ENCODE measurements at regions not wholly inside any gene's neighbourhood (a gene's known extent, or its start where the extent isn't known, plus 50 kb on each side); places are given as distances from the start of the nearest gene placed in this dataset.

GRCh38 chr6:84551797-84552196, 212.6 kb downstream of the TBX18 start:
- POLR2A ChIA-PET = no interaction called here
- no peak for DNase-seq (ENCODE audit: low read depth)
- TF ChIP-seq, protein P1, sequence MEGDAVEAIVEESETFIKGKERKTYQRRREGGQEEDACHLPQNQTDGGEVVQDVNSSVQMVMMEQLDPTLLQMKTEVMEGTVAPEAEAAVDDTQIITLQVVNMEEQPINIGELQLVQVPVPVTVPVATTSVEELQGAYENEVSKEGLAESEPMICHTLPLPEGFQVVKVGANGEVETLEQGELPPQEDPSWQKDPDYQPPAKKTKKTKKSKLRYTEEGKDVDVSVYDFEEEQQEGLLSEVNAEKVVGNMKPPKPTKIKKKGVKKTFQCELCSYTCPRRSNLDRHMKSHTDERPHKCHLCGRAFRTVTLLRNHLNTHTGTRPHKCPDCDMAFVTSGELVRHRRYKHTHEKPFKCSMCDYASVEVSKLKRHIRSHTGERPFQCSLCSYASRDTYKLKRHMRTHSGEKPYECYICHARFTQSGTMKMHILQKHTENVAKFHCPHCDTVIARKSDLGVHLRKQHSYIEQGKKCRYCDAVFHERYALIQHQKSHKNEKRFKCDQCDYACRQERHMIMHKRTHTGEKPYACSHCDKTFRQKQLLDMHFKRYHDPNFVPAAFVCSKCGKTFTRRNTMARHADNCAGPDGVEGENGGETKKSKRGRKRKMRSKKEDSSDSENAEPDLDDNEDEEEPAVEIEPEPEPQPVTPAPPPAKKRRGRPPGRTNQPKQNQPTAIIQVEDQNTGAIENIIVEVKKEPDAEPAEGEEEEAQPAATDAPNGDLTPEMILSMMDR (IDR thresholded peaks at IDR 0.05; ENCODE audit: insufficient read depth, low read depth, low read length) = no peak
- H3K4me3 ChIP-seq (ENCODE audit: low read depth, low read length) = no peak overlapping the region
- no peaks in the 10 kb centered on the region for H3K36me3 ChIP-seq (ENCODE audit: control insufficient read depth, insufficient read depth, low read length)
- no peaks in the 10 kb centered on the region for H3K27me3 ChIP-seq (ENCODE audit: control insufficient read depth, insufficient read depth, low read length)
- CTCF ChIA-PET = no interaction called here

GRCh38 chr6:84549917-84550316, 214.5 kb downstream of the TBX18 start:
- CTCF ChIA-PET = no interaction called here
- H3K36me3 ChIP-seq (ENCODE audit: control insufficient read depth, insufficient read depth, low read length) = no peaks in the 10 kb centered on the region
- POLR2A ChIA-PET = no interaction called here
- H3K4me3 ChIP-seq (ENCODE audit: low read depth, low read length) = no peak overlapping the region
- H3K27me3 ChIP-seq (ENCODE audit: control insufficient read depth, insufficient read depth, low read length) = no peaks in the 10 kb centered on the region
- DNase-seq (ENCODE audit: low read depth) = no peak
- TF ChIP-seq, protein P1 (IDR thresholded peaks at IDR 0.05; ENCODE audit: insufficient read depth, low read depth, low read length) = 0 out of 2 replicates have a peak, but pooled peaks have one; percentile 4

DNA sequence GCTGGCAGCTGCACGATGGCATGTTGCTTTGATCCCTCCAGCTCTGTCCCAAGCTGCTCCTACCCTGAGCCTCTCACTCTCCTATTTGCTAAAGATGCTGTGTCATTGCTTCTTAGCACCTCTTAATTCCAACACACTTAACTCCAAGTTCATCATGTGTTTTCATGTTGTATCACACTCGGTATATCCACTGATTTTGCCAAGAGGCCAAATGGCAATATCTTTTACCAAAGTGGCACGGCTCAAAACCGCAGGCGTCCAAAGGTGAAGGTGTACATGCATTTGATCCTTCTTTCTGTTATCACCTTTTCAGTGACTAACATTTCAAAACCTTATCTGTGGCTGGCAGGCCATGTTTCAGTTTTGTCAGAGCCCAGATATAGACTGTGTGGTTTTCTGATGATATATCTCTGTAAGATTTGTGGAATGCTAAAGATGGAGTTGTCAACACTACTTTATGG, 217.0 kb downstream of the TBX18 start:
- no peak for DNase-seq (ENCODE audit: low read depth)
- TF ChIP-seq, protein P1 (IDR thresholded peaks at IDR 0.05; ENCODE audit: insufficient read depth, low read depth, low read length) = no peak
- ChIA-PET POLR2A (no interaction called here), CTCF (no interaction called here)
- Histone ChIP-seq H3K36me3 (ENCODE audit: control insufficient read depth, insufficient read depth, low read length) (no peaks in the 10 kb centered on the region), H3K4me3 (ENCODE audit: low read depth, low read length) (no peak overlapping the region), H3K27me3 (ENCODE audit: control insufficient read depth, insufficient read depth, low read length) (no peaks in the 10 kb centered on the region)

DNA sequence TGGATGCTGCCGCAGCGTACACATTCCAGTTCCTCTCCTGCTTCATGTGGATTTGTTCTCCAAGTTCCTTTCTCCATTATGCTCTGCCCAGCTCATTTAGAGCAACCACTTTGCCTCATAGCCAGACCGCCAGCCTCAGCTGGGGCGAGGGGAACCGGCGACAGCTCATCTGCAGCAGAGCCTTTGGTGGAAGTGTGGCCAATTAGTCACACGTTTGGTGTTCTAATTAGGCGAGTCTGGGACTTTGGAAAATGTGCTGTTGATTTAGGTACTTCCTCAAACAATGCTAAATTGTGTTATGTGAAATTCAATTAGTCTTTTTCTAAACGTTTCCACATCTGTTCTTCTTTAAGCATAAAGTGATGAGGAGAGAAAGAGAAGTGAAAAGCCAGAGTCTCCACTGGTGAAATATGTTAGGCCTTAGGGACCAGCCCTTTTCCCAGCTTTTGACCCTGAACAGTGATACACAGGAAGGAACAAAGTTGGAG, 217.9 kb downstream of the TBX18 start:
- no peak overlapping the region for H3K4me3 ChIP-seq (ENCODE audit: low read depth, low read length)
- no peaks in the 10 kb centered on the region for H3K27me3 ChIP-seq (ENCODE audit: control insufficient read depth, insufficient read depth, low read length)
- DNase-seq (ENCODE audit: low read depth) = peak; percentile 11
- TF ChIP-seq, protein P1 (IDR thresholded peaks at IDR 0.05; ENCODE audit: insufficient read depth, low read depth, low read length) = no peak
- CTCF ChIA-PET = interaction anchor here (0.6 to 1.7 kb wide), 3 partner anchors 9 to 142 kb away, joined by 3 to 4 read pairs (median 3); no protein-coding TSS in a partner anchor
- POLR2A ChIA-PET = interaction anchor here (0.6 kb wide), 1 partner anchor 610 kb away, joined by 7 read pairs; no protein-coding TSS in a partner anchor
- no peaks in the 10 kb centered on the region for H3K36me3 ChIP-seq (ENCODE audit: control insufficient read depth, insufficient read depth, low read length)

DNA sequence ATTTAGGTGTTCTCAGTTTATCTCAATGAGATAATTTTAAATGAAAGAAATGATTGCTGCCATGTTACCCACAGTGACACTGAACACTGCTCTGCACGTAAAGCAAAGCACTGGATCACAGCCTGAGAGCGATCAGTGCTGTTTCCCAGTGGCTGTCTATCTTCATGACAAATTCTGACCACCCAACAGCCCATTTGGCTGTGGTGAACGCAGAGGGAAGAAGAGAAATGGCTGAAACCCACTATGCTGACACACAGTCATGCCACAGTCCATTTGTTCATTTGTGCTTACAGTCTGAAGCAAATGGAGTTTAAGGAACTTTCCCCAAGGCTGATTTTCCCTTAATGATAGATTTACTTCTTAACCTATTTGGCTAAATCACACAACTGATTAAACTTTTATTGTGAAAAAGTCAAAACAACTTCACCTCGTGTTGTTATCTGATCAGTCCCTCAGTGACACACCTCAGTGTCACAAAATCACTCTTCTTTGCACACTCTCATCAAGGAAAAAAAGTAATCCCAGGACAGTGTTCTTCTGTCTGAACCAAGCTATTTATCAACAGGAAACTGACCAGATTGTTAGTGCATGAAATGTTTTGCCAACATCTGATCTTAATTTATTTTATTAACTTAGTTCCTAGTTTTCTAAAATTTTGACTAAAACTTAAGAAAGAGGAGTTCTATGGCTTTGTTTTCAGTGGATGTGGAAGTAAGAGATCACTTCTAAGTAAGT, 225.1 kb downstream of the TBX18 start:
- DNase-seq (ENCODE audit: low read depth) = peak; percentile 35
- ChIA-PET POLR2A (no interaction called here), CTCF (no interaction called here)
- TF ChIP-seq, protein P1 (IDR thresholded peaks at IDR 0.05; ENCODE audit: insufficient read depth, low read depth, low read length) = no peak
- Histone ChIP-seq H3K27me3 (ENCODE audit: control insufficient read depth, insufficient read depth, low read length) (no peaks in the 10 kb centered on the region), H3K4me3 (ENCODE audit: low read depth, low read length) (no peak overlapping the region), H3K36me3 (ENCODE audit: control insufficient read depth, insufficient read depth, low read length) (no peaks in the 10 kb centered on the region)

Data from BJ (cell line).